Stromal cell of bone marrow (primary cell): ENCODE measurements at regions not wholly inside any gene's neighbourhood (a gene's known extent, or its start where the extent isn't known, plus 50 kb on each side); places are given as distances from the start of the nearest gene placed in this dataset.

Experiments used
- DNase-seq: peaks from one replicate; pipeline ENCODE4 v3.0.0-alpha.2; 2012; ENCODE audit warnings: low read depth

- no peak for DNase-seq
Observed at GRCh38 chr22:48233586-48233985, 1471.1 kb downstream of the TBC1D22A start.

- no peak for DNase-seq
Observed at GRCh38 chr22:48228468-48228867, 1466.0 kb downstream of the TBC1D22A start.

DNA sequence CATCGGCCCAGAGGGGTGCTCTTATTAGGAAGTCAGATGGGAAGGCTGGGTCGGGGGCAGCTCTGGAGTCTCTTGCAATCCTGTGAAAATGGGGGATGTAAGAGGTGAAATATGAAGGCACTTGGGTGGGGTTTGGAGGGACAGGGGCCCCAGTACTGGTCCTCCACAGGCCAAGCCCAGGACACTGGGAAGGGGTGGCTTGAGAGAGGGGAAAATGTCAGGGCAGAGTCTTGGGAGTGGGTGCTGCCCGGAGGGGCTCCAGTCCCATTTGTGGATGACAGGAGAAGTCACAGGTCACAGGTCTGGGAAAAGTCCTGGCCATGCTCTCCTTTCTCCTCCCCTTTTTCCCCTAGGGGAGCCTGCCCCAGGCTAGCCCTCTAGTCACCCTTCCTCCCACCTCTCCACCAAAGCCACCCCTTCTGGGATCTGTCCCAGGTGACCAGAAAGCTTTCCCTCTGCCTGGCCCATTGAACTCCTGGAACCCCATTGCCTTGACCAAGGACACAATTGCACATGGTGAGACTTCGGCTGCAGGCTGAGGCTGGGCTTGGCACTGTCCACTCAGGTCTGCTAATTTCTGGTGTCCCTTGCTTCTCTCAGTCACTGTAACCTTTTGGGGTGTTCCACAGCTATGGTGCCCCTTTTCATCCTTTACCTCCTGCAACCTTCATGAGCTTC, 1465.0 kb downstream of the TBC1D22A start:
- DNase-seq, result no peak

GRCh38 chr22:48226026-48227013, 1463.9 kb downstream of the TBC1D22A start:
- no peak for DNase-seq

DNA sequence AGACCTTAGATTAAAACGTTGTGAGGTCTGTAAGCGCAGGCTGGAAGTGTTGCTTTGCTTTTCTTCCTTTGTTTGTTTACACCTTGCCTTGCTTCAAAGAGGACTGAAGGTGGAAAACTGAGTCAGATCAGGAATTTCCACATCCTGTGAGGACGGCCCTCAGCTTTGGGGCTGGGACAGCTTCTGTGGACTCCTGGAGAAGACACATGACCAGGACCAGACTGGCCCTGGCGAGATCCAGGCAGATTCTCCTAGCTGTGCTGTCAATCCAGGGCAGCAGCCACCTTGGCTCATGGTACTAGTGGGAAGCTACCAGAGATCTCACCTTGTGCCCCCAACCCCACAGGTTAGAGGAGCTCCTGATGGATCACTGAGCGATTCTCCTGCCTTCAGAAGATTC, 1461.9 kb downstream of the TBC1D22A start:
- DNase-seq, result no peak

DNA sequence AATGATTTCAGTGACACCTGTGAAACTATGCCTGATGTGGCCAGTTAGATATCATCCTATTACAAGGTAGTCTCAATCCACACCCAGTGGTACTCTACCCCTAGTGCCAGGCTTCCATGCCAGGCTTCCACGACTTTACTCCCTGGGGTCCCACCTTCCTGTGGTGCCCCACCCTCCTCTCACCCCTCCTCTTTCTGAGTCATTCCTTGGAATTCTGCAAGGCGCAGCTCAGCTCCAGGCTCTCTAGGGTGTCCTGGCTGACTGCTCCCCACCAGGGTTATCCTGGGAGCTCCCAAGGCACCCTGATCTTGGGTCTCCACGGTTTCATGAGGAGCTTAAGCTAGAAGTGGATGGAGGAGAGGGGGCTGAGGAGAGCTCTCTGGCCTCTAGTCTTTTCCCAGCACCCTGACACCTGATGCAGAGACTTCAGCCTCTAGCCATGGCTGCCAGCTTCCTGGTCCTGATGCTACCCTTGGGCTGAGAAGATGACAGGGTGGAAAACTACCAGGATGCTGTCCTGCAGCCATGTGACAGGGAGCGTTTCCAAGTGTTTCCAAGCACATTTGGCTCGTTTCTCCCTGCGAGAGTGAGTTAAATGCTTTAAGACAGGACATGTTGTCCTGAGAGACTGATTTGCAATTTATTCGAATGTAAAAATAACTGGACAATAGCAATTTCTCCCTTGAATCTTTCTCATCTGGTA, 1461.2 kb downstream of the TBC1D22A start:
- no peak for DNase-seq

DNA sequence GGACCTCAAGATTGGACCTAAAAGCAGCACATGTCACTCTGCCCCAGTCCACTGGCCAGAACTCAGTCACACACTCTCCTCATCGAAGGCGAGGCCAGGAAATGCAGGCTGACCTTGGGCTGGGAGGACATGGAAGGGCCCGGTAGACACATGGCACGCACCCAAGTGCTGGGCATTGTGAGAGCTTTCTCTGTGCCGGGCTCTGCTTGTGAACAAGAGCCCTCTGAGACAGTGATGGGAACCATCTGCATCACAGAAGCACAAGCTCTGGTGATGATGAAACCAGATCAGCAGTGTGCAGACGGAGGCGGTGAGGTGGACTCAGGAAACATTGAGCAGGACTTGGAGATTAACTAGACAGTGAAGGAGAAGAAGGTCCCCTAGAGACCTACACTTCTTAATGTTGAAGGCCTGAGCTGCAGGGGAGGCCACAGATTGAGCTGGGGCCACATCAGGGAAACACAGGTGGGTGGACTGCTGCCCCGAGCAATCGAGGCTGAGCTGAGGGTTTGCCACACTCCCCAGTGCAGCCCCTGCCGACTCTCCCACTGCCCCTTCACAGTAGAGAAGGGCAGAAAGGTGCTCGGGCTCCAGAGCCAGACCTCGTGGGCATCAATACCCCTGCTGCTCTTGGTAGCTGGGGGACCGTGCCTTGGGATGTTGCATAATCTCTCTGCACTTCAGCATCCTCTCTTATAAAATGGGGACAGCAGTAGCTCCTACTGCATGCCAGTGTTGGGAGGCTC, 1460.5 kb downstream of the TBC1D22A start:
- DNase-seq, result no peak

- no peak for DNase-seq
Observed at GRCh38 chr22:48218889-48219420, 1456.5 kb downstream of the TBC1D22A start.

DNA sequence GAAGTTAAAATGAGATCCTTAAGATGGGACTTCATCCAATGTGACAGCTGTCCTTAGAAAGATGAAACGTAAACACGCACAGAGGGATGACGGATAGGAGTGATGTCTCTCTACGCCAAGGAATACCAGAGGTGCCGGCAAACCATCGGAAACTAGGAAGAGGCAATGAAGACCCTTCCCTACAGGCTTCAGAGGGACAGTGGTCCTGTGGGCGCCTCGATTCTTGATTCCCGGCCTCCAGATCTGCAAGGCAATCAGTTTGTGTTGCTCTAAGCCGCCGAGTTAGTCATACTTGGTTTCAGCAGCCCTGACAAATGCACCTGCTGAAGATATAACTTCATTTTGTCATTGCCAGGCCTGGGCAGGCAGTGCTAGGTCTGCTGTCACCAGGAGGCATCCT, 1455.1 kb downstream of the TBC1D22A start:
- no peak for DNase-seq

- DNase-seq, result no peak
Observed at GRCh38 chr22:48212727-48213126, 1450.3 kb downstream of the TBC1D22A start.

- DNase-seq, result no peak
Observed at GRCh38 chr22:48210812-48211211, 1448.4 kb downstream of the TBC1D22A start.

GRCh38 chr22:48210198-48210580, 1447.7 kb downstream of the TBC1D22A start:
- no peak for DNase-seq

- DNase-seq, result no peak
Observed at GRCh38 chr22:48209473-48210197, 1447.2 kb downstream of the TBC1D22A start.

DNA sequence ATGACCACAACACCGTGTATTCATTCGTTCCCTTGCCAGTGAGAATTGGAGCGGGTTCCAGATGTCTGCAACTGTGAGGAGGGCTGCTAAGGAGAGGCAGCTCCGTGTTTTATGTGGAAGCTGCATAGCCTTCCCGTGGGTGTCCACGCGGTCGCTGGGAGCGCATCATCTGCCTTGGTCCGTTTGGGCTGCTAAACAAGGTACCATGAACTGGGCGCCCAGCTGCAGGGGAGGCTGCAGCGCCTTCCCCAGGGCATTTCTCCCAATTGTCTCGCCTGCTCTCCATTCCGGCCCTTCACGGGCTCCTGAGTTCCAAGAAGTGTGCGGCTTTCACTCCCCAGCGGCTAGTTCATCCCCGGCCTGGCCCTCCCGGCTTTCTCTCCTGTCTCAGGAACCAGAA, 1446.4 kb downstream of the TBC1D22A start:
- DNase-seq, result no peak

DNA sequence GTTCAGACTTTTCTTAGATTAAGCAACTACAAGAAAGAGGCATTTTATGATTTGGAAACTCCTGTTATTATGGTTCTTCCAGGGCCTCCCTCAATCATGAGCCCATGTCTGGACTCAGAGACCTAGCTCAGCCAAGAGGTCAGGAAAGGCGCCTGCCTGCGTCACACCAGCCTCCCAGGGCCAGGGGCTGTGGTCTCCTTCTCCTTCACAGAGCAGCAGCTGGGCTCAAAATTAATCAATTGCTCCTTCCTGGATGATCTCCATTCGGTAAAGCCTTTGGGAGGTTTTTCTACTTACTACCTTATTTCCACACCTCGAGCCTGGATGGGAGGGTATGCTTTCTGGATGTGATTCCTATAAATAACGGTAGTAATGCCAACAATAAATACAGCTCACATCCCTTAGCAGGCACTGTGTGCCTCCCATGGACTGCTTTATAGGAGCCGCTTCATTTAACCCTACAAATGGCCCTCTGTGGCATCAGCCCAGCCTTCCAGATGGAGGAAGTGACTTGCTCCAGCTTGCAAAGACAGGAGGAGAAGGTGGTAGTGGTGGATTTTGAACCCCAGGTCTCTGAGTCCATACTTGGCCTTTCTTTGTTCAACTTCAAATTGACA, 1445.6 kb downstream of the TBC1D22A start:
- no peak for DNase-seq

DNA sequence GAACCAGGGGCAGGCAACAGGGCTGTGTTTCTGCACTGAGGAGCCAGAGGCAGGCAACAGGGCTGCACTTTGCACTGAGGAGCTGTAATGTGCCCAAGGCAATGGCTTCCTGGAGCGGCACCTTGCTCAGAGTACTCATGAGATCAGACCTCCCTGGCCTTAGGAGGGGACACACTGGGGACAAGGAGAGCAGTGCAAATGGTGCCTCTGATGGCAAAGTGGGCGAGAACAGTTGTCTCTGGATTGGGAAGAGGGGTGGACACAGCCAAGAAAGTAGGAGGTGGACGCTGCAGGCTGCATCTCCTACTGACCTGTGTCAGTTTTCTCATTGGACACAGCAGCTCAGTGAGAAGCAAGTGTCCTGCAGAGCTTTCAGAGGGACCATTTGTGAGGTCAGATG, 1443.3 kb downstream of the TBC1D22A start:
- DNase-seq, result no peak

DNA sequence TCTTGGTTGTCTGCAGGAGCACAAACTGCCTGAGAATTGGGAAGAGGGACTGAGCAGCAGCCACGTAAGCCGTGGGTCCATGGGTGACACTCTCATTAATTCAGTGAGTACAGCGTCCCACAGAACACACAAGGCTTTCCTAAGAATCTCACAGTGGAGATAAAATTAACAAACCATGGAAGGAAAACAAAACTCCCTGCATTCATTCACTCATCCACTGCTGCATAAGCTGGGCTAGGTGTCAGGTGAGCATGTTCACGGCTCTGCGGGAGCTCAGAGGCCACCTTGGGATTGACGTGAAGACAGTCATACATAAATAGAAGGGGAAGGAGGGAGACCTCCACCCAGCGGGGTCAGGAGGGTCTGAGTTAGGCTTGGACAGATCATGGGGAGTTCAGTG, 1442.7 kb downstream of the TBC1D22A start:
- no peak for DNase-seq

DNA sequence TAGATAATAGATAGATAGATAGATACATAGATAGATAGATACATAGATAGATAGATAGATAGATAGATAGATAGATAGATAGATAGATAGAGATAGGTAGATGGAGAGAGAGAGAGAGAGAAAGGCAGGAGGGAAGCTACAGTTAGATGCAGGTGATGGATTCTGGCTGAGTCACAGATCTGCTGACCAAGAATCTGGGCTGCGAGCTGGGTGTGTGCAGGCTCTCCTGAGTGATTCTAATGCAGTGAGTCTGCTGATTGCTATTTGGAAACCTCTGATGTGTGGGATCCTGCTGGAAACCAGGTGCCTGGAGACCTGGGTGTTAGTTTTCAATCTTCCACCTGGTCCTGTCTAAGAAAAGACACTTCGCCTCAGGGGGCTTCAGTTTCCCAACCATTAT, 1441.8 kb downstream of the TBC1D22A start:
- no peak for DNase-seq

DNA sequence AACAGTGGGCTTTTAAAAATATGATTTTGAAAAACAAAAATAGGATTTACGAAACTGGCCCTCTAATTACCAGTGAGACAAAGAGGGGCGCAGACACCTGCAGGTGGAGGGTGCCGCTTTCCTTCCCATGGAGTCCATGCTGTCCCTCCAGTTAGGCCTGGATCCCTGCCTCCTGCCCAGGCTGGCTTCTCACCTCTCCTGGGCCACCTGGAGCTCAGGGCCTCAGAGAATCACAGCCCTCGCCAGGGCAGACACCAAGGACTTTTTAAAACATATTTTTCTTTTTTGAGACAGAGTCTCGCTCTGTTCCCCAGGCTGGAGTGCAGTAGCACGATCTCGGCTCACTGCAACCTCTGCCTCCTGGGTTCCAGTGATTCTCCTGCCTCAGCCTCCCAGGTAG, 1437.2 kb downstream of the TBC1D22A start:
- DNase-seq, result no peak
